Ovary (tissue), 7 donors: ENCODE measurements at regions not wholly inside any gene's neighbourhood (a gene's known extent, or its start where the extent isn't known, plus 50 kb on each side); places are given as distances from the start of the nearest gene placed in this dataset.

Experiments
- DNase-seq, 5 donors: peaks; one replicate each; pipeline ENCODE4 v3.0.0-alpha.2; 2019 to 2020
- H3K27ac ChIP-seq, 2 donors: fragments of 200-600 bp; one replicate each; pipeline versions ENCODE4 v1.5.1 to v1.8.0; 2019 to 2022
- H3K27me3 ChIP-seq: fragments of 200-600 bp; one replicate; pipeline ENCODE4 v1.8.0; 2022
- H3K36me3 ChIP-seq: fragments of 200-600 bp; sonication (generic); one replicate; pipeline ENCODE4 v1.5.1; 2019
- H3K4me1 ChIP-seq: one replicate; pipeline ENCODE4 v1.8.1; 2013; ENCODE audit warnings: mild to moderate bottlenecking, moderate library complexity; ENCODE audit not compliant: insufficient read depth
- H3K4me3 ChIP-seq: fragments of 200-600 bp; sonication (generic); one replicate; pipeline ENCODE4 v1.5.1; 2017
- H3K9me3 ChIP-seq, 2 donors: fragments of 200-600 bp in 1 of 2; sonication (generic) in 1 of 2; one replicate each; pipeline versions ENCODE4 v1.5.1 to v1.8.1; 2013 to 2019; ENCODE audit warnings: mild to moderate bottlenecking in 1 of 2, moderate library complexity in 1 of 2
- EP300 ChIP-seq: sonication (generic); formaldehyde crosslinking; IDR thresholded peaks from one replicate; pipeline ENCODE4 v1.6.1; 2017; ENCODE audit warnings: antibody characterized with exemption
- POLR2A ChIP-seq: fragments of 450-650 bp; IDR thresholded peaks from one replicate; pipeline ENCODE4 v1.6.1; 2017; ENCODE audit warnings: antibody characterized with exemption, mild to moderate bottlenecking, moderate library complexity
- WGBS, 3 donors: extraction: QIAGEN DNeasy Blood & Tissue Kit in 1 of 3; methylation state at CpG; one replicate each; pipeline versions ENCODE4 v1.1.5 to v1.1.7; 2013 to 2017; 5-methylcytosine and 5-hydroxymethylcytosine counted together
- intact Hi-C, 4 donors: fragments of 100-400 bp; cut with DNase I; formaldehyde crosslinking; loops; one replicate each; pipeline versions ENCODE4 v1.11.0 to v1.15.1; 2022 to 2023
- TF ChIP-seq, protein P1 (sequence below), 3 donors: fragments of 450-650 bp in 2 of 3; fragments of 200-600 bp in 1 of 3; IDR thresholded peaks; one replicate each; pipeline versions ENCODE4 v1.5.1 to v1.8.0; 2016 to 2022; ENCODE audit warnings: antibody characterized with exemption in 3 of 3, mild to moderate bottlenecking in 1 of 3
- donor health status: DM: no; HTN: no; CAD: no; lungs with moderate emphysema.
- donor health status: DM: no; HTN: no; CAD: no.
- donor health status: Bipolar disorder and iron deficiency.
- donor health status: DM: no; HTN: no; CAD: no.
- donor health status: DM: yes; HTN: yes; CAD: no.

DNA sequence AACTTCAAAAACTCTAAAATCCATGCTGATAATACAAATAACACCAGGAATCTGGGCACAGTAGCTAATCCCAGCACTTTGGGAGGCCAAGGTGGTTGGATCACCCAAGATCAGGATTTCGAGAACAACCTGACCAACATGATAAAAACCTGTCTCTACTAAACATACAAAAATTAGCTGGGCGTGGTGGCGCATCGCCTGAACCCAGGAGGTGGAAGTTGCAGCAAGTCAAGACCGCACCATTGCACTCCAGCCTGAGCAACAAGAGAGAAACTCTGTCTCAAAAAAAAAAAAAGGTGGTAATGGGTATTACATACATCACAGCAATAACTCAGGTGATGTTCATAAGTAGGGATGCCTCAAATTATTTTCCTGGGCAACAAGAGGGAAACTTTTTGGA, 315.0 kb upstream of the MEOX2 start:
- WGBS, 3 donors = 96% methylated on average over 5 of the region's 5 CpGs
- Histone ChIP-seq H3K27ac (no peak overlapping the region), H3K27me3 (no peaks in the 10 kb centered on the region), H3K4me1 (no peaks in the 10 kb centered on the region), H3K36me3 (no peaks in the 10 kb centered on the region), H3K4me3 (no peak overlapping the region), H3K9me3 (no peaks in the 10 kb centered on the region)
- no peak for DNase-seq
- TF ChIP-seq, protein P1, sequence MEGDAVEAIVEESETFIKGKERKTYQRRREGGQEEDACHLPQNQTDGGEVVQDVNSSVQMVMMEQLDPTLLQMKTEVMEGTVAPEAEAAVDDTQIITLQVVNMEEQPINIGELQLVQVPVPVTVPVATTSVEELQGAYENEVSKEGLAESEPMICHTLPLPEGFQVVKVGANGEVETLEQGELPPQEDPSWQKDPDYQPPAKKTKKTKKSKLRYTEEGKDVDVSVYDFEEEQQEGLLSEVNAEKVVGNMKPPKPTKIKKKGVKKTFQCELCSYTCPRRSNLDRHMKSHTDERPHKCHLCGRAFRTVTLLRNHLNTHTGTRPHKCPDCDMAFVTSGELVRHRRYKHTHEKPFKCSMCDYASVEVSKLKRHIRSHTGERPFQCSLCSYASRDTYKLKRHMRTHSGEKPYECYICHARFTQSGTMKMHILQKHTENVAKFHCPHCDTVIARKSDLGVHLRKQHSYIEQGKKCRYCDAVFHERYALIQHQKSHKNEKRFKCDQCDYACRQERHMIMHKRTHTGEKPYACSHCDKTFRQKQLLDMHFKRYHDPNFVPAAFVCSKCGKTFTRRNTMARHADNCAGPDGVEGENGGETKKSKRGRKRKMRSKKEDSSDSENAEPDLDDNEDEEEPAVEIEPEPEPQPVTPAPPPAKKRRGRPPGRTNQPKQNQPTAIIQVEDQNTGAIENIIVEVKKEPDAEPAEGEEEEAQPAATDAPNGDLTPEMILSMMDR (IDR thresholded peaks at IDR 0.05) = no peak
- no peak for TF ChIP-seq EP300
- TF ChIP-seq POLR2A = no peak
- intact Hi-C loops = no loop called here

DNA sequence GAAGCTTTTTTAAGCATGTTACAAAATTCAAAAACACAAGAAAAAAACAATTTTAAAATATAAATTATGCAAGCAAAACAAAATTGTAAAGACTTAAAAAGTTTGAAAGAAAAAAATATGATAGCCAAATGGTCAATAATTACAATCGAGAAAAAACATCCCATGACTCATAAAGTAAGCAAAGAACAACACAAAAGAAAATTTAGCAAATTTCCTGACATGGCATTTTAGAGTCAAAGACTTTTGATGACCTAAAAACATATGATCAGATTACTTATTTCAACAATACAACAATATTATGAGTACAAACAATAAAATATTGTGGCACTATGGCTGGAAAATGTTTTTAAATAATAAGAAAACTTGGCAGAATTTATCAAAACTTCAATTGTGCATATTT, 312.1 kb upstream of the MEOX2 start:
- TF ChIP-seq, protein P1 (IDR thresholded peaks at IDR 0.05) = no peak
- TF ChIP-seq POLR2A (no peak), EP300 (no peak)
- DNase-seq = no peak
- Histone ChIP-seq H3K27ac (no peak overlapping the region), H3K4me3 (no peak overlapping the region), H3K4me1 (no peaks in the 10 kb centered on the region), H3K9me3 (no peaks in the 10 kb centered on the region), H3K27me3 (no peaks in the 10 kb centered on the region), H3K36me3 (no peaks in the 10 kb centered on the region)
- intact Hi-C loops = no loop called here
- 19 to 39% (median 25%) methylated on average over 1 of the region's 1 CpG for WGBS, 3 donors

DNA sequence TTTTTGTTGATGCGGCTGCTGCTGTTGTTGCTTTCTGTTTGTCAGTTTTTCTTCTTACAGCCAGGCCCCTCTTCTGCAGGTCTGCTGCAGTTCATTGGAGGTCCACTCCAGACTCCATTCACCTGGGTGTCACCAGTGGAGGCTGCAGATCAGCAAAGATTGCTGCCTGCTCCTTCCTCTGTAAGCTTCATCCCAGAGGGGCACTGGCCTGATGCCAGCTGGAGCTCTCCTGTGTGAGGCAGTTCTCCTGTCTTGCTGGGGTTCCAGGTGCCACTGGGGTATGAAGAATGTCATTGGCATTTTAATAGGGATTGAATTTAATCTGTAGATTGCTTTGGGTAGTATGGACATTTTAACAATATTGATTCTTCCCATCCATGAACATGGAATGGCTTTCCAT, 308.5 kb upstream of the MEOX2 start:
- TF ChIP-seq, protein P1 (IDR thresholded peaks at IDR 0.05) = no peak
- no peak for TF ChIP-seq EP300
- no peak for TF ChIP-seq POLR2A
- intact Hi-C loops = no loop called here
- Histone ChIP-seq H3K4me3 (no peak overlapping the region), H3K4me1 (no peaks in the 10 kb centered on the region), H3K9me3 (no peaks in the 10 kb centered on the region), H3K27ac (no peak overlapping the region), H3K27me3 (no peaks in the 10 kb centered on the region), H3K36me3 (no peaks in the 10 kb centered on the region)
- DNase-seq = no peak
- WGBS, 3 donors = 96 to 100% (median 97%) methylated on average over 1 of the region's 1 CpG

DNA sequence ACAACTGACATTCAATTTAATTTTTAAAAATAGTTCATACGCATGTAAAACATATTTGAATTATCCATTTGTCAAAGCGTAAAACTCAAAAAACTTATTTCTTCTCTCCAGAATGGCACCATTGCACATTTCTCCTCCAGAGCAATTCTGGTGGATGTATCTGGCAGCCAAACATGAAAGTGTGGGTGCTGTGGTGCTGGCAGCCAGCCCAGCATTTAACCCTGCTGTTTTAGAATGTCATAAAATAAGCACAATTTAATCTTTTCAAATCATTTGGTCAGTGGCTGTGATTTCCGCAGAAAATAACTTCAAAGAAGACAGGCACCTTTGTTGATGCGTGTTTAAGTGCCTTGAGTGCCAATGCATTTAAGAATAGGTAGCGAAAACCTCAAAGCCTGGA, 302.7 kb upstream of the MEOX2 start:
- Histone ChIP-seq H3K27ac (no peak overlapping the region), H3K36me3 (no peaks in the 10 kb centered on the region), H3K4me1 (no peaks in the 10 kb centered on the region), H3K4me3 (no peak overlapping the region), H3K9me3 (no peaks in the 10 kb centered on the region), H3K27me3 (no peaks in the 10 kb centered on the region)
- WGBS, 3 donors = 81 to 92% (median 91%) methylated on average over 5 of the region's 5 CpGs
- no peak for DNase-seq
- intact Hi-C loops = no loop called here
- TF ChIP-seq POLR2A (no peak), EP300 (no peak)
- TF ChIP-seq, protein P1 (IDR thresholded peaks at IDR 0.05) = no peak
